OCI-LY3 (cell line): ENCODE measurements at regions not wholly inside any gene's neighbourhood (a gene's known extent, or its start where the extent isn't known, plus 50 kb on each side); places are given as distances from the start of the nearest gene placed in this dataset.
"Not testable (repeated sequence)": the region's sequence is repeated elsewhere in the genome, so short reads cannot be mapped to it uniquely, and the experiment has no call there.

Experiments used
- H2AFZ ChIP-seq: fragments of 200-600, 300-600 bp; shearing (Covaris generic); 2 replicates; pipeline ENCODE4 v1.6.0; 2014; ENCODE audit warnings: antibody characterized with exemption, low read depth, low read length
- H3K27ac ChIP-seq: fragments of 200-600, 300-600 bp; sonication (generic); 2 replicates; pipeline ENCODE4 v1.5.1; 2014; ENCODE audit warnings: mild to moderate bottlenecking, low read length, moderate library complexity, mixed read lengths
- H3K27me3 ChIP-seq: fragments of 200-600, 300-600 bp; sonication (generic); 2 replicates; pipeline ENCODE4 v1.6.1; 2014; ENCODE audit warnings: low read depth, low read length, mixed read lengths
- H3K36me3 ChIP-seq: fragments of 200-600, 300-600 bp; sonication (generic); replicated peaks from 2 replicates; pipeline ENCODE3; 2014; ENCODE audit warnings: low read depth, low read length, mixed read lengths
- H3K4me1 ChIP-seq: fragments of 300-600, 200-600 bp; sonication (generic); 2 replicates; pipeline ENCODE4 v1.6.1; 2014; ENCODE audit warnings: low read length, mixed read lengths
- H3K4me2 ChIP-seq: fragments of 200-600, 300-600 bp; sonication (generic); 2 replicates; pipeline ENCODE4 v1.6.1; 2014; ENCODE audit warnings: low read length, mixed read lengths
- H3K4me3 ChIP-seq: fragments of 300-600, 200-600 bp; sonication (generic); 2 replicates; pipeline ENCODE4 v1.5.1; 2014; ENCODE audit warnings: antibody characterized with exemption, mild to moderate bottlenecking, low read length, moderate library complexity
- H3K79me2 ChIP-seq: fragments of 300-600, 200-600 bp; shearing (Covaris generic); 2 replicates; pipeline ENCODE4 v1.6.1; 2014; ENCODE audit warnings: mild to moderate bottlenecking, low read length, mixed read lengths
- H3K9ac ChIP-seq: fragments of 300-600, 200-600 bp; shearing (Covaris generic); 2 replicates; pipeline ENCODE4 v1.6.0; 2014; ENCODE audit warnings: mild to moderate bottlenecking, low read length, moderate library complexity
- H3K9me3 ChIP-seq: fragments of 200-600, 300-600 bp; shearing (Covaris generic); 2 replicates; pipeline ENCODE4 v1.6.1; 2014; ENCODE audit warnings: low read length, mixed read lengths; ENCODE audit not compliant: insufficient read depth
- H4K20me1 ChIP-seq: fragments of 200-600, 300-600 bp; sonication (generic); 2 replicates; pipeline ENCODE4 v1.6.1; 2016; ENCODE audit warnings: low read length, mixed read lengths; ENCODE audit not compliant: insufficient read depth
- EZH2phosphoT487 ChIP-seq: fragments of 200-600 bp; shearing (Covaris generic); IDR thresholded peaks from 2 replicates; pipeline ENCODE4 v1.6.1; 2018; ENCODE audit warnings: antibody characterized with exemption, mixed run types, low read depth
- TF ChIP-seq, protein P1 (sequence below): fragments of 200-600, 300-600 bp; sonication (generic); IDR thresholded peaks from 2 replicates; pipeline ENCODE4 v1.5.1; 2014; ENCODE audit warnings: antibody characterized with exemption, low read length, low read depth

DNA sequence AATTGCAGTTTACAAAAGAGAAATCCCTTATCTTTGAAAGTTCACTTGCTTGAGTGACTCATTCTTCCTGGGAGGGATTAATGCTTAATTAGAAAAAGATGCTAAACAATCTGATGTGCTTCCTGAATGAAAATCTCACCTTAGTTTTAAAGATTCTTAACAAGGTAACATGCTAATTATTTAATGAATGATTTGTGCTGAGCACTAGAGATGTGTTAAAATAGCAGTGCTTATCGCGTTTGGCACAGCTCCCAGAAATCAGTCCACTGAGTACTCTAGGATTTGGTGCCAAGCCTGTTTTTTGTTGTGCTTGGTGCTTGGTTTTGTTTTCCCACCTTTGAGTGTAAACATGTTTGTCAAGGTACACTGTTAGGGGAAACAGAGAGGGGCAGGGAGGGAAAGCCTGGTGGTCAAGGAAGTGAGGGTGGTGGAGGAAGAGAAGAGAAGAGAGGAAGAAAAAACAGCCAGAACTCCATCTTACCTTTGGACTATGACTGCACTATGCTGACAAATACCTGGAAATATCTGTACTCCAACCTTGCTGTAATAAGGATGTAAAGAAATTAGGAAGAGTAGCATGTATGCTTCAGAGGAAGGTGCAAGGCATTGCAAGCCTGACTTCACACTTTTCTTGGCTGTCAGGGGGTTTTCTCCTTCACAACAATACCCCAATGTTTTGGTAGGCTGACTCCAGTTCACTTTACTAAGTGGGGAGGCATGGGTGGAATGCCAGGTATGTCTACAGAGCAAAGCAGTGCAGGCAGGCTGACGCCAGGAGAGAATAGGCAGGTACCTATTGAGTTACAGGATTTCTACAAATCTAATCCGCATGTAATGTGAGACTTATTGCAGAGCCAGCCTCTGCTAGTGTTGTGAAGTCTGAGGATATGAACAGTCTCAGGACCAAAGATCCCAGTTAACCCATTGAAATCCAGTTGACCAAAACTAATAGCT lies 157.2 kb upstream of the ISL1 start:
- H3K79me2 ChIP-seq, result no peaks in the 10 kb centered on the region
- H3K9ac ChIP-seq, result no peak overlapping the region
- no peak overlapping the region for H2AFZ ChIP-seq
- H3K27me3 ChIP-seq, result no peaks in the 10 kb centered on the region
- no peak overlapping the region for H3K4me2 ChIP-seq
- TF ChIP-seq, protein P1, sequence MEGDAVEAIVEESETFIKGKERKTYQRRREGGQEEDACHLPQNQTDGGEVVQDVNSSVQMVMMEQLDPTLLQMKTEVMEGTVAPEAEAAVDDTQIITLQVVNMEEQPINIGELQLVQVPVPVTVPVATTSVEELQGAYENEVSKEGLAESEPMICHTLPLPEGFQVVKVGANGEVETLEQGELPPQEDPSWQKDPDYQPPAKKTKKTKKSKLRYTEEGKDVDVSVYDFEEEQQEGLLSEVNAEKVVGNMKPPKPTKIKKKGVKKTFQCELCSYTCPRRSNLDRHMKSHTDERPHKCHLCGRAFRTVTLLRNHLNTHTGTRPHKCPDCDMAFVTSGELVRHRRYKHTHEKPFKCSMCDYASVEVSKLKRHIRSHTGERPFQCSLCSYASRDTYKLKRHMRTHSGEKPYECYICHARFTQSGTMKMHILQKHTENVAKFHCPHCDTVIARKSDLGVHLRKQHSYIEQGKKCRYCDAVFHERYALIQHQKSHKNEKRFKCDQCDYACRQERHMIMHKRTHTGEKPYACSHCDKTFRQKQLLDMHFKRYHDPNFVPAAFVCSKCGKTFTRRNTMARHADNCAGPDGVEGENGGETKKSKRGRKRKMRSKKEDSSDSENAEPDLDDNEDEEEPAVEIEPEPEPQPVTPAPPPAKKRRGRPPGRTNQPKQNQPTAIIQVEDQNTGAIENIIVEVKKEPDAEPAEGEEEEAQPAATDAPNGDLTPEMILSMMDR, result no peak
- no peak for TF ChIP-seq EZH2phosphoT487
- no peaks in the 10 kb centered on the region for H3K36me3 ChIP-seq
- no peak overlapping the region for H3K27ac ChIP-seq
- H3K4me3 ChIP-seq, result no peak overlapping the region
- no peaks in the 10 kb centered on the region for H3K4me1 ChIP-seq
- H3K9me3 ChIP-seq, result no peaks in the 10 kb centered on the region
- no peaks in the 10 kb centered on the region for H4K20me1 ChIP-seq

GRCh38 chr5:51227963-51228470 lies 155.2 kb upstream of the ISL1 start:
- no peak overlapping the region for H3K27ac ChIP-seq

DNA sequence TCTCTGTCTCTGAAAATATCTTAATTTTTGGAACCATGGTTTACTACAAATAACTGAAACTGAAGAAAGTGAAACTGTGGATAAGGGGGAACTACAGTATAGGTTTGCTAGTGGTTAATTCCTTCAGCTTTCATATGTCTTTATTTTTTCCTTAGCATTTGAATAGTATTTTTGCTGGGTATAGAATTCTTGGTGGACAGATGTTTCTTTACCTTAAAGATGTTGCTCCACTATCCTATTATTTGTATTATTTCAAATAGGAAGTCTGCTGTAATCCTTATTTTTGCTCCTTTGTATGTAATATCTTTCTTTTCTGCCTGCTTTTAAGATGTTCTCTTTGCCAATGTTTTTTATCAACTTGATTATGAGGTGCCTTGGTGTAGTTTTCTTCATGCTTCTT lies 152.9 kb upstream of the ISL1 start:
- H3K27ac ChIP-seq, result no peak overlapping the region
- H3K4me2 ChIP-seq, result no peak overlapping the region
- H3K4me1 ChIP-seq, result no peaks in the 10 kb centered on the region
- H3K9me3 ChIP-seq, result no peaks in the 10 kb centered on the region
- H3K9ac ChIP-seq, result no peak overlapping the region
- TF ChIP-seq, protein P1, result no peak
- no peak for TF ChIP-seq EZH2phosphoT487
- no peaks in the 10 kb centered on the region for H4K20me1 ChIP-seq
- no peak overlapping the region for H2AFZ ChIP-seq
- no peaks in the 10 kb centered on the region for H3K79me2 ChIP-seq
- no peaks in the 10 kb centered on the region for H3K27me3 ChIP-seq
- H3K36me3 ChIP-seq, result no peaks in the 10 kb centered on the region
- no peak overlapping the region for H3K4me3 ChIP-seq

More at GRCh38 chr5:51227963-51228470, 155.2 kb upstream of the ISL1 start:
- no peak overlapping the region for H3K4me3 ChIP-seq
- H4K20me1 ChIP-seq, result no peaks in the 10 kb centered on the region
- TF ChIP-seq, protein P1, result no peak
- no peak for TF ChIP-seq EZH2phosphoT487
- H2AFZ ChIP-seq, result no peak overlapping the region
- H3K79me2 ChIP-seq, result no peaks in the 10 kb centered on the region
- no peaks in the 10 kb centered on the region for H3K9me3 ChIP-seq
- H3K9ac ChIP-seq, result no peak overlapping the region
- H3K27me3 ChIP-seq, result no peaks in the 10 kb centered on the region
- no peaks in the 10 kb centered on the region for H3K36me3 ChIP-seq
- H3K4me2 ChIP-seq, result no peak overlapping the region
- H3K4me1 ChIP-seq, result no peaks in the 10 kb centered on the region

- H2AFZ ChIP-seq, result no peak overlapping the region
- H3K9me3 ChIP-seq, result no peaks in the 10 kb centered on the region
- TF ChIP-seq, protein P1, result no peak
- no peak for TF ChIP-seq EZH2phosphoT487
- H3K4me2 ChIP-seq, result no peak overlapping the region
- H3K27ac ChIP-seq, result no peak overlapping the region
- H3K9ac ChIP-seq, result no peak overlapping the region
- H3K36me3 ChIP-seq, result no peaks in the 10 kb centered on the region
- no peaks in the 10 kb centered on the region for H3K4me1 ChIP-seq
- no peaks in the 10 kb centered on the region for H3K27me3 ChIP-seq
- H3K79me2 ChIP-seq, result no peaks in the 10 kb centered on the region
- H3K4me3 ChIP-seq, result no peak overlapping the region
- no peaks in the 10 kb centered on the region for H4K20me1 ChIP-seq
Observed at GRCh38 chr5:51242456-51242855, 140.8 kb upstream of the ISL1 start.

DNA sequence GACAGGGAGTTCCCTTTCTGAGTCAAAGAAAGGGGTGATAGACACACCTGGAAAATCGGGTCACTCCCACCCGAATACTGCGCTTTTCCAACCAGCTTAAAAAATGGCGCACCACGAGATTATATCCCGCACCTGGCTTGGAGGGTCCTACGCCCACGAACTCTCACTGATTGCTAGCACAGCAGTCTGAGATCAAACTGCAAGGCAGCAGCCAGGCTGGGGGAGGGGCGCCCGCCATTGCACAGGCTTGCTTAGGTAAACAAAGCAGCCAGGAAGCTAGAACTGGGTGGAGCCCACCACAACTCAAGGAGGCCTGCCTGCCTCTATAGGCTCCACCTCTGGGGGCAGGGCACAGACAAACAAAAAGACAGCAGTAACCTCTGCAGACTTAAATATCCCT lies 132.3 kb upstream of the ISL1 start:
- H3K36me3 ChIP-seq, H3K4me2 ChIP-seq, H3K4me1 ChIP-seq, H2AFZ ChIP-seq, H3K9ac ChIP-seq, H3K9me3 ChIP-seq, H4K20me1 ChIP-seq, H3K4me3 ChIP-seq, H3K79me2 ChIP-seq, H3K27ac ChIP-seq, H3K27me3 ChIP-seq: not testable (repeated sequence)
